ENCODE measurements at regions not wholly inside any gene's neighbourhood (a gene's known extent, or its start where the extent isn't known, plus 50 kb on each side); places are given as distances from the start of the nearest gene placed in this dataset.

- TF ChIP-seq, protein P1, sequence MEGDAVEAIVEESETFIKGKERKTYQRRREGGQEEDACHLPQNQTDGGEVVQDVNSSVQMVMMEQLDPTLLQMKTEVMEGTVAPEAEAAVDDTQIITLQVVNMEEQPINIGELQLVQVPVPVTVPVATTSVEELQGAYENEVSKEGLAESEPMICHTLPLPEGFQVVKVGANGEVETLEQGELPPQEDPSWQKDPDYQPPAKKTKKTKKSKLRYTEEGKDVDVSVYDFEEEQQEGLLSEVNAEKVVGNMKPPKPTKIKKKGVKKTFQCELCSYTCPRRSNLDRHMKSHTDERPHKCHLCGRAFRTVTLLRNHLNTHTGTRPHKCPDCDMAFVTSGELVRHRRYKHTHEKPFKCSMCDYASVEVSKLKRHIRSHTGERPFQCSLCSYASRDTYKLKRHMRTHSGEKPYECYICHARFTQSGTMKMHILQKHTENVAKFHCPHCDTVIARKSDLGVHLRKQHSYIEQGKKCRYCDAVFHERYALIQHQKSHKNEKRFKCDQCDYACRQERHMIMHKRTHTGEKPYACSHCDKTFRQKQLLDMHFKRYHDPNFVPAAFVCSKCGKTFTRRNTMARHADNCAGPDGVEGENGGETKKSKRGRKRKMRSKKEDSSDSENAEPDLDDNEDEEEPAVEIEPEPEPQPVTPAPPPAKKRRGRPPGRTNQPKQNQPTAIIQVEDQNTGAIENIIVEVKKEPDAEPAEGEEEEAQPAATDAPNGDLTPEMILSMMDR (conservative IDR thresholded peaks at IDR 0.05; ENCODE audit: low read depth, low read length): no peak
- TF ChIP-seq EZH2 (IDR thresholded peaks at IDR 0.05; ENCODE audit: borderline replicate concordance, low read depth, low read length, poor library complexity, severe bottlenecking): no peak
These were observed 108.0 kb upstream of the MOCS1 start for GRCh38 chr6:40042232-40042631.

Measured in A673 (cell line).